Gastroesophageal sphincter (tissue), 3 donors: ENCODE measurements at regions not wholly inside any gene's neighbourhood (a gene's known extent, or its start where the extent isn't known, plus 50 kb on each side); places are given as distances from the start of the nearest gene placed in this dataset.

Experiments
- CTCF ChIP-seq, 4 experiments: fragments of 200-600 bp in 2 of 4; fragments of 450-650 bp in 2 of 4; sonication (generic) in 1 of 4; IDR thresholded peaks; one replicate each; pipeline ENCODE4 v1.5.1; 2017 to 2019; ENCODE audit warnings: antibody characterized with exemption in 4 of 4, mild to moderate bottlenecking in 2 of 4, moderate library complexity in 2 of 4
- EP300 ChIP-seq: sonication (generic); formaldehyde crosslinking; IDR thresholded peaks from one replicate; pipeline ENCODE4 v1.6.1; 2017; ENCODE audit warnings: antibody characterized with exemption, mild to moderate bottlenecking
- POLR2A ChIP-seq, 2 donors: fragments of 450-650 bp; IDR thresholded peaks; one replicate each; pipeline ENCODE4 v1.6.1; 2017; ENCODE audit warnings: antibody characterized with exemption in 2 of 2, mild to moderate bottlenecking in 2 of 2, moderate library complexity in 1 of 2
- POLR2AphosphoS5 ChIP-seq: sonication (generic); formaldehyde crosslinking; IDR thresholded peaks from one replicate; pipeline ENCODE4 v1.6.1; 2017; ENCODE audit warnings: antibody characterized with exemption

GRCh38 chr4:43353552-43353951 lies 461.0 kb downstream of the GRXCR1 start:
- TF ChIP-seq CTCF (IDR thresholded peaks at IDR 0.05) = no peak
- TF ChIP-seq EP300 = no peak
- no peak for TF ChIP-seq POLR2A (IDR thresholded peaks at IDR 0.05)
- no peak for TF ChIP-seq POLR2AphosphoS5
